ENCODE measurements at regions not wholly inside any gene's neighbourhood (a gene's known extent, or its start where the extent isn't known, plus 50 kb on each side); places are given as distances from the start of the nearest gene placed in this dataset.

- no peaks in the 10 kb centered on the region for H3K79me1 ChIP-seq (replicated peaks; ENCODE audit: low read length, poor library complexity, severe bottlenecking)
- no peaks in the 10 kb centered on the region for H3K36me3 ChIP-seq (ENCODE audit: control insufficient read depth in 1 of 2, insufficient read depth in 2 of 2, low read depth in 1 of 2, low read length in 2 of 2)
- no peak overlapping the region for H3K9ac ChIP-seq (ENCODE audit: low read length)
- no peaks in the 10 kb centered on the region for H3K9me3 ChIP-seq (ENCODE audit: control insufficient read depth, low read length)
- no peak overlapping the region for H2AFZ ChIP-seq (ENCODE audit: low read depth, low read length)
- no peak overlapping the region for H2BK12ac ChIP-seq (ENCODE audit: low read length in 2 of 2)
- H3K27ac ChIP-seq (ENCODE audit: low read length, poor library complexity, severe bottlenecking): no peak overlapping the region
- no peak overlapping the region for H2BK120ac ChIP-seq (ENCODE audit: low read depth, low read length)
- H3K27me3 ChIP-seq (ENCODE audit: control insufficient read depth in 1 of 2, insufficient read depth in 1 of 2, low read length in 2 of 2): no peaks in the 10 kb centered on the region
- H3K4me1 ChIP-seq (ENCODE audit: control insufficient read depth, insufficient read depth, low read depth, low read length): no peaks in the 10 kb centered on the region
- no peak overlapping the region for H3K23ac ChIP-seq (ENCODE audit: low read length in 2 of 2)
- no peak for DNase-seq
- H3K18ac ChIP-seq (ENCODE audit: low read depth in 1 of 2, low read length in 2 of 2): no peak overlapping the region
- no peak overlapping the region for H2AK5ac ChIP-seq (ENCODE audit: low read length, severe bottlenecking)
- WGBS: 100% methylated on average over 1 of the region's 1 CpG
- no peak overlapping the region for H4K91ac ChIP-seq (ENCODE audit: low read length)
- no peak overlapping the region for H3K14ac ChIP-seq (ENCODE audit: low read length in 2 of 2)
- H3K4ac ChIP-seq (ENCODE audit: low read depth in 1 of 2, low read length in 2 of 2): no peak overlapping the region
- H3K4me2 ChIP-seq (ENCODE audit: low read length, poor library complexity, severe bottlenecking): no peak overlapping the region
- no peak overlapping the region for H2BK15ac ChIP-seq (ENCODE audit: low read depth, poor library complexity, severe bottlenecking)
- H3K4me3 ChIP-seq (ENCODE audit: insufficient read depth in 1 of 2, low read depth in 1 of 2, low read length in 2 of 2): no peak overlapping the region
- H2BK5ac ChIP-seq (ENCODE audit: low read depth, low read length, poor library complexity, severe bottlenecking): no peak overlapping the region
- no peak overlapping the region for H4K8ac ChIP-seq (ENCODE audit: low read length)
Measured at GRCh38 chr2:145075454-145076062, 555.6 kb upstream of the ZEB2 start.

- H3K4me1 ChIP-seq (ENCODE audit: control insufficient read depth, insufficient read depth, low read depth, low read length): no peaks in the 10 kb centered on the region
- peaks cover 2% of the 10 kb centered on the region for H3K79me1 ChIP-seq (replicated peaks; ENCODE audit: low read length, poor library complexity, severe bottlenecking)
- H2BK120ac ChIP-seq (ENCODE audit: low read depth, low read length): no peak overlapping the region
- no peak overlapping the region for H3K27ac ChIP-seq (ENCODE audit: low read length, poor library complexity, severe bottlenecking)
- no peak overlapping the region for H2AFZ ChIP-seq (ENCODE audit: low read depth, low read length)
- H4K8ac ChIP-seq (ENCODE audit: low read length): no peak overlapping the region
- no peak overlapping the region for H3K23ac ChIP-seq (ENCODE audit: low read length in 2 of 2)
- H3K36me3 ChIP-seq (ENCODE audit: control insufficient read depth in 1 of 2, insufficient read depth in 2 of 2, low read depth in 1 of 2, low read length in 2 of 2): no peaks in the 10 kb centered on the region
- no peak for DNase-seq
- H3K27me3 ChIP-seq (ENCODE audit: control insufficient read depth in 1 of 2, insufficient read depth in 1 of 2, low read length in 2 of 2): no peaks in the 10 kb centered on the region
- H3K9ac ChIP-seq (ENCODE audit: low read length): no peak overlapping the region
- no peak overlapping the region for H3K4me3 ChIP-seq (ENCODE audit: insufficient read depth in 1 of 2, low read depth in 1 of 2, low read length in 2 of 2)
- no peak overlapping the region for H2BK5ac ChIP-seq (ENCODE audit: low read depth, low read length, poor library complexity, severe bottlenecking)
- H3K9me3 ChIP-seq (ENCODE audit: control insufficient read depth, low read length): no peaks in the 10 kb centered on the region
- no peak overlapping the region for H2AK5ac ChIP-seq (ENCODE audit: low read length, severe bottlenecking)
- H3K18ac ChIP-seq (ENCODE audit: low read depth in 1 of 2, low read length in 2 of 2): no peak overlapping the region
- no peak overlapping the region for H4K91ac ChIP-seq (ENCODE audit: low read length)
- H3K4me2 ChIP-seq (ENCODE audit: low read length, poor library complexity, severe bottlenecking): no peak overlapping the region
- no peak overlapping the region for H3K14ac ChIP-seq (ENCODE audit: low read length in 2 of 2)
- H3K4ac ChIP-seq (ENCODE audit: low read depth in 1 of 2, low read length in 2 of 2): no peak overlapping the region
- no peak overlapping the region for H2BK15ac ChIP-seq (ENCODE audit: low read depth, poor library complexity, severe bottlenecking)
- H2BK12ac ChIP-seq (ENCODE audit: low read length in 2 of 2): no peak overlapping the region
Measured at GRCh38 chr2:145070703-145071102, 550.8 kb upstream of the ZEB2 start.

GRCh38 chr2:145068509-145068908, 548.6 kb upstream of the ZEB2 start:
- Histone ChIP-seq H3K79me1 (replicated peaks; ENCODE audit: low read length, poor library complexity, severe bottlenecking) (peaks cover 2% of the 10 kb centered on the region), H4K91ac (ENCODE audit: low read length) (no peak overlapping the region), H3K27me3 (ENCODE audit: control insufficient read depth in 1 of 2, insufficient read depth in 1 of 2, low read length in 2 of 2) (no peaks in the 10 kb centered on the region), H2BK12ac (ENCODE audit: low read length in 2 of 2) (no peak overlapping the region), H3K4me2 (ENCODE audit: low read length, poor library complexity, severe bottlenecking) (no peak overlapping the region), H3K9me3 (ENCODE audit: control insufficient read depth, low read length) (no peaks in the 10 kb centered on the region), H3K36me3 (ENCODE audit: control insufficient read depth in 1 of 2, insufficient read depth in 2 of 2, low read depth in 1 of 2, low read length in 2 of 2) (no peaks in the 10 kb centered on the region), H3K4ac (ENCODE audit: low read depth in 1 of 2, low read length in 2 of 2) (no peak overlapping the region), H4K8ac (ENCODE audit: low read length) (no peak overlapping the region), H2AFZ (ENCODE audit: low read depth, low read length) (no peak overlapping the region), H3K23ac (ENCODE audit: low read length in 2 of 2) (no peak overlapping the region), H2BK15ac (ENCODE audit: low read depth, poor library complexity, severe bottlenecking) (no peak overlapping the region), H3K27ac (ENCODE audit: low read length, poor library complexity, severe bottlenecking) (no peak overlapping the region), H3K4me3 (ENCODE audit: insufficient read depth in 1 of 2, low read depth in 1 of 2, low read length in 2 of 2) (no peak overlapping the region), H3K18ac (ENCODE audit: low read depth in 1 of 2, low read length in 2 of 2) (no peak overlapping the region), H3K14ac (ENCODE audit: low read length in 2 of 2) (no peak overlapping the region), H3K9ac (ENCODE audit: low read length) (no peak overlapping the region), H2AK5ac (ENCODE audit: low read length, severe bottlenecking) (no peak overlapping the region), H3K4me1 (ENCODE audit: control insufficient read depth, insufficient read depth, low read depth, low read length) (no peaks in the 10 kb centered on the region), H2BK5ac (ENCODE audit: low read depth, low read length, poor library complexity, severe bottlenecking) (no peak overlapping the region), H2BK120ac (ENCODE audit: low read depth, low read length) (no peak overlapping the region)
- WGBS: no CpG with 5 or more reads among the region's 2 CpGs
- DNase-seq: peak; percentile 43

GRCh38 chr2:145067549-145068030, 547.7 kb upstream of the ZEB2 start:
- Histone ChIP-seq H3K4ac (ENCODE audit: low read depth in 1 of 2, low read length in 2 of 2) (no peak overlapping the region), H3K14ac (ENCODE audit: low read length in 2 of 2) (no peak overlapping the region), H3K27ac (ENCODE audit: low read length, poor library complexity, severe bottlenecking) (no peak overlapping the region), H4K8ac (ENCODE audit: low read length) (no peak overlapping the region), H2BK120ac (ENCODE audit: low read depth, low read length) (no peak overlapping the region), H3K4me2 (ENCODE audit: low read length, poor library complexity, severe bottlenecking) (no peak overlapping the region), H3K23ac (ENCODE audit: low read length in 2 of 2) (no peak overlapping the region), H3K9me3 (ENCODE audit: control insufficient read depth, low read length) (no peaks in the 10 kb centered on the region), H3K9ac (ENCODE audit: low read length) (no peak overlapping the region), H2AK5ac (ENCODE audit: low read length, severe bottlenecking) (no peak overlapping the region), H3K4me3 (ENCODE audit: insufficient read depth in 1 of 2, low read depth in 1 of 2, low read length in 2 of 2) (no peak overlapping the region), H3K36me3 (ENCODE audit: control insufficient read depth in 1 of 2, insufficient read depth in 2 of 2, low read depth in 1 of 2, low read length in 2 of 2) (no peaks in the 10 kb centered on the region), H4K91ac (ENCODE audit: low read length) (no peak overlapping the region), H3K27me3 (ENCODE audit: control insufficient read depth in 1 of 2, insufficient read depth in 1 of 2, low read length in 2 of 2) (no peaks in the 10 kb centered on the region), H2AFZ (ENCODE audit: low read depth, low read length) (no peak overlapping the region), H2BK5ac (ENCODE audit: low read depth, low read length, poor library complexity, severe bottlenecking) (no peak overlapping the region), H2BK12ac (ENCODE audit: low read length in 2 of 2) (no peak overlapping the region), H3K18ac (ENCODE audit: low read depth in 1 of 2, low read length in 2 of 2) (no peak overlapping the region), H3K4me1 (ENCODE audit: control insufficient read depth, insufficient read depth, low read depth, low read length) (no peaks in the 10 kb centered on the region), H3K79me1 (replicated peaks; ENCODE audit: low read length, poor library complexity, severe bottlenecking) (peaks cover 2% of the 10 kb centered on the region), H2BK15ac (ENCODE audit: low read depth, poor library complexity, severe bottlenecking) (no peak overlapping the region)
- 94% methylated on average over 6 of the region's 6 CpGs for WGBS
- DNase-seq: no peak
